SJSA1 (cell line): ENCODE measurements at regions not wholly inside any gene's neighbourhood (a gene's known extent, or its start where the extent isn't known, plus 50 kb on each side); places are given as distances from the start of the nearest gene placed in this dataset.

Experiments
- DNase-seq, 2 experiments: peaks; one replicate each; pipeline ENCODE4 v3.0.0-alpha.2; 2015 to 2020; ENCODE audit warnings: low spot score in 2 of 2, low read depth in 1 of 2
- H3K27ac ChIP-seq: fragments of 250-450 bp; sonication (Bioruptor Pico); 2 replicates; pipeline ENCODE4 v1.5.1; 2020; ENCODE audit warnings: mild to moderate bottlenecking, moderate library complexity
- H3K27me3 ChIP-seq: fragments of 250-450 bp; sonication (Bioruptor Pico); replicated peaks from 2 replicates; pipeline ENCODE4 v1.5.1; 2020; ENCODE audit warnings: mild to moderate bottlenecking, moderate library complexity
- H3K36me3 ChIP-seq: fragments of 250-450 bp; sonication (Bioruptor Pico); 2 replicates; pipeline ENCODE4 v1.5.1; 2020; ENCODE audit warnings: mild to moderate bottlenecking
- H3K4me1 ChIP-seq: fragments of 250-450 bp; sonication (Bioruptor Pico); replicated peaks from 2 replicates; pipeline ENCODE4 v1.6.1; 2021; ENCODE audit warnings: mild to moderate bottlenecking
- H3K4me3 ChIP-seq: fragments of 250-450 bp; sonication (Bioruptor Pico); 2 replicates; pipeline ENCODE4 v1.5.1; 2020; ENCODE audit warnings: mild to moderate bottlenecking
- H3K9me3 ChIP-seq: fragments of 250-450 bp; sonication (Bioruptor Pico); replicated peaks from 2 replicates; pipeline ENCODE4 v1.5.1; 2020; ENCODE audit warnings: mild to moderate bottlenecking

DNA sequence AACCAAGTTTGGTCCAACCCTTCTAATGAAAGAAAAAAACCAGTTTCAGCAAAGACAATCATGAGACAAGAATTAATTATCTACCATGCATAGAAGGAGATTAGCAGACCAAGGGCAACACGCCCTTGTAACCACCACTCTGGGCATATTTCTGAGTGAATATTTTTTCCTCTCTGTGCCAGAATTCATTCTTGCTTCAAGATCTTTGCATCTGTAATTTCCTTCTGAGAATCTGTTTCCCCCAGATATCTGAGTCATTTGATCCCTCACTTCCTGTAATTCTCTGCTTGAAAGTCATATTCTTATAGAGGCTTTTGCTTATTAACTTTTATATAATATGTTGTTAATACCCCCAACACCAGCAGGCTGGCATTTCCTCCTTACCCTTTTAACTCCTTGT lies 243.7 kb downstream of the SLC16A7 start:
- DNase-seq, result no peak
- no peak overlapping the region for H3K4me3 ChIP-seq
- no peaks in the 10 kb centered on the region for H3K9me3 ChIP-seq

DNA sequence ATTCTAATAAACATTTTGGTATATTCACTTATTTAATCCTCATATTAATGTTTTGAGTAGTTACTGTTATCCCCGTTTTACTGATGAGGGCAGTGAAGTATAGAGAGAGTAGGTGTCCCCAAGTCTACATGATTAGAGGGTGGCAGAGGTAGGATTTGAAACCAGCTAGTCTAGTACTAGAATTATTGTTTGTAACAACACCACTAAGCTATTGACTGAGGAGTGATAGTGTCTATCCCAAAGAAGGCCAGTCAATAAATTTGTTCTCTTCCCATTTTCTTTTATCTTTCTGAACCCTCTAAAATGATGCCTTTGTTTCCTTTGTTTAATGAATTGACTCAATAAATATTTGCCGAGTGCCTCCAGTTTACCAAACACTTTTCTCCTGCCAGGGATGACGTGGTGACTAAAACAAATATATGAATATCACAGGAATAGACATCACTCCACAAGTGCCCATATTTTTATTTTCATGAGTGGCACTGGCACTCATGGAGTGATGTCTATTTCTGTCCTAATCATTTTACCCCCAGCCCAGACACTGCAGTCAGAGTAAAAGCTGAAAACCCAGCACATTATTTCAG lies 247.5 kb downstream of the SLC16A7 start:
- Histone ChIP-seq H3K27ac (no peak overlapping the region), H3K9me3 (no peaks in the 10 kb centered on the region), H3K27me3 (no peaks in the 10 kb centered on the region), H3K36me3 (no peaks in the 10 kb centered on the region), H3K4me1 (no peaks in the 10 kb centered on the region), H3K4me3 (no peak overlapping the region)
- DNase-seq, result no peak

More for the DNA sequence above, 243.7 kb downstream of the SLC16A7 start:
- Histone ChIP-seq H3K27ac (no peak overlapping the region), H3K4me1 (no peaks in the 10 kb centered on the region), H3K36me3 (no peaks in the 10 kb centered on the region), H3K27me3 (no peaks in the 10 kb centered on the region)

DNA sequence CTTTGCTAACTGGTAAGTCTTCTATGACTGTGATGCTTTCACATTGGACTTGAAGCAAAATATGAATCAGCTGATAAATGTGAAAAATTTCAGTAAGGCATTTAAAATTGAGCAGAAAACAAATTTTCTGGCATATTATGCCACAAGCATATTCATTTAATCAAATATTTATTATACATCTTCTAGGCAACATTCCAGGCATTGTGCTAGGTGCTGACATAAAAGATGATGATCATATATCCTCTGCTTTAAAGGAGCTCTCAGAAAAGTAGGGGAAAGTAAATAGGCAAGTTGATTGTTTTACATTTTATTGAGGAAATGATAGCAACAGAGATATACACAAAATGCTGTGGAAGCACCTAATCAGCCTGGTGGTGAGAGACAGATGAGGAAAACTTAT lies 248.9 kb downstream of the SLC16A7 start:
- no peaks in the 10 kb centered on the region for H3K36me3 ChIP-seq
- H3K27ac ChIP-seq, result no peak overlapping the region
- no peaks in the 10 kb centered on the region for H3K9me3 ChIP-seq
- no peak overlapping the region for H3K4me3 ChIP-seq
- DNase-seq, result no peak
- H3K4me1 ChIP-seq, result no peaks in the 10 kb centered on the region
- H3K27me3 ChIP-seq, result no peaks in the 10 kb centered on the region

DNA sequence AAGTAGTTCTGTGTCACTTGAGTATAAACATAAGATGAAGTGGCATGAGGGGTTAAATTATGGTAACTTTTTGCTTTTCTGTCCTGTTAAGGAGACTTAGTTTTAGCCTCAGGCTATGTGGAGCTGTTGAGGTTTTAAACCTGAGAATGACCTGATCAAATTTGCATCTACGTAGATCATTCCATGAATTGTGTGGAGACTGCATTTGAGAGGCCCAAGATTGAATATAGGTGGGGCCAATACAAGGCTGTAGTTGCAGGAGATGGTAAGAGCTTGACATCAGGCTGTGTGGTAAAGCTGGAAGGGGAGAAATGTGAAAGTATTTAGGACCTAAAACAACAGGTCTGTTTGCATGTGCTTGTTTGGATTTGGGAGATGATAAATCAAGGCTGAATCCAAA lies 249.5 kb downstream of the SLC16A7 start:
- Histone ChIP-seq H3K27me3 (no peaks in the 10 kb centered on the region), H3K9me3 (no peaks in the 10 kb centered on the region), H3K27ac (no peak overlapping the region), H3K36me3 (no peaks in the 10 kb centered on the region), H3K4me1 (no peaks in the 10 kb centered on the region), H3K4me3 (no peak overlapping the region)
- no peak for DNase-seq

DNA sequence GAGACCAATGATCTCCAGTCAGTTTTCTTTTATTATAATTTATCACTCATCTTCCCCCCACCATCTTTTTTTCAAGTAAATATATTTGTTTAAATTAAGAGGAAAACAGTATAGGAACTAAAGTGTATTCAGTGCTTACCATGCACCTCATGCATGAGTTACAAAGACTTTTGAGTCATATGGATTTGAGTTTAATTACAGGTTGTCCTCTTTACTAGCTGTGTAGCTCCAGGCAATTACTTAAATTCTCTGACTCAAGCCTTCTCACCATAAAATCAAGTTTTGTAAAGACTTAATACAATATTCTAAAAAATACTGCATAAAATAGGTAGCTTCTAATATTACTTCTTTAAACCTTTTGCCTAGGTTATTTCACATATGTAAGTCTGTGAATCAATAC lies 251.3 kb downstream of the SLC16A7 start:
- no peaks in the 10 kb centered on the region for H3K4me1 ChIP-seq

DNA sequence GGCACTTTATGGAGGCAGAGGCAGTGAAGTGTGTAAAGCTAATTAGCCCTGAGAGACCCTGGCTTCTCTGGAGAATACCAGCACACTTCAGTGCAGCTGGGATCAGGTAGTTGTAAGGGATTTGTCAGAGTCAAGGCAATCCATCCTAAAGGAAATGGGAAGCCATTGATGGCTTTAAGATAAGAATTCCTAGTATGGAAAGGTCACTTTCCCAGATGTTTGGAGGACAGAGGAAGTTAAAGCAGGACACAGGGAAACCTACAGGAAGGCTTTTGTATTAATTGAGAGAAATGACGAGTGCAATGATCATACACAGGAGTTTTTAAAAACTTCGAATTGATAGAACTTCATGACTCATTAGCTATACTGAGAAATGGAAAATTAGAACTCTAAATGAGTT lies 254.4 kb downstream of the SLC16A7 start:
- H3K9me3 ChIP-seq, result no peaks in the 10 kb centered on the region
- no peak overlapping the region for H3K27ac ChIP-seq
- H3K27me3 ChIP-seq, result no peaks in the 10 kb centered on the region
- DNase-seq, result no peak
- H3K36me3 ChIP-seq, result no peaks in the 10 kb centered on the region
- no peak overlapping the region for H3K4me3 ChIP-seq
- no peaks in the 10 kb centered on the region for H3K4me1 ChIP-seq

More for the DNA sequence above, 251.3 kb downstream of the SLC16A7 start:
- Histone ChIP-seq H3K27me3 (no peaks in the 10 kb centered on the region), H3K27ac (no peak overlapping the region), H3K9me3 (no peaks in the 10 kb centered on the region), H3K36me3 (no peaks in the 10 kb centered on the region), H3K4me3 (no peak overlapping the region)
- no peak for DNase-seq

DNA sequence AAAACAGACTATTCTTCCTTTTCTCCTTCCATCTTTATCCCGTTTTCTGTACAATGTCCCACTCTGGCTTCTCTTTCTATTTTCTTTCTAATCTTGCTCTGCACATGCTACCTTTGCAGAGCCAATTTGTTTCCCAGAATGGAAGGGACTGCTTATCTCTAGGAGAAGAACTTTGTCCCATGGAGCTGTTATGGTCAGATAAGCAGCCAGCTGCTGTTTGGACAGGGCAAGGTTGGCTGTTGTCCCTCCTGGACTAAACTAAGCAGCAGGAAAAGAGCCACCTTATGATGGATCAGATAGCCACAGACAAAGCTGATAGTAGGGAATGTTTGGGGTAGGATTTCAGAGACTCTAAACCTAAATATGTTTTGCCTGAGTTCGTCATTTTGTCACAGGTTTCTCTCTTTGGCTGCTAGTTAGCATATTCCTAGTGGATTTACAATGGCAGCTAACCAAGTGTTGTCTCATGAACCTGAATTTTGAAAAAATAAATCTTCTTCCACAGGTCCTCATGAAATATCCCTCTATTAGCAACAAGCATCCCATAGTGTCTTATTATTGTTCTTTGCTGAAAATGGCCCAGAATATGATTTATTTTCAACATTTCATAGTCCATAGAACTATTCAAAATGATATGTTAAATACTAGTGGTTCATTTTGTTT lies 262.8 kb downstream of the SLC16A7 start:
- H3K27ac ChIP-seq, result no peak overlapping the region
- no peak overlapping the region for H3K4me3 ChIP-seq
- H3K9me3 ChIP-seq, result no peaks in the 10 kb centered on the region
- H3K27me3 ChIP-seq, result no peaks in the 10 kb centered on the region
- no peaks in the 10 kb centered on the region for H3K36me3 ChIP-seq
- H3K4me1 ChIP-seq, result no peaks in the 10 kb centered on the region
- DNase-seq, result no peak

DNA sequence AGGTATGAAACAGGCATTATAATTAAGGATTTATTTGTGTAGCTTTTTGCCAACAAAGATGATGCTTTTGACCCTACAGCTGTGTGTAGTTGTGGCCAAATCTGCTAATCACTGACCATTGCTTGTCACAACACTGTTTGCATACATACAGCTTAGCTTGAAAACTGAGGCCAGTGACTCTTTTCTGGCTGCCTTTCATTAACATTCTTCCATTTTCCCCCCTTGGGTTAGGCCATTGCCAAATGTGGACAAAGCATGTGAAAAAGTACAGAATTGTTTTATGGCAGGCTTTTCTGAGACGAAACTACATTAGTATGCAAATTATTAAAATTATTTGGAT lies 263.3 kb downstream of the SLC16A7 start:
- H3K4me3 ChIP-seq, result no peak overlapping the region
- H3K9me3 ChIP-seq, result no peaks in the 10 kb centered on the region
- no peaks in the 10 kb centered on the region for H3K4me1 ChIP-seq
- no peaks in the 10 kb centered on the region for H3K27me3 ChIP-seq
- DNase-seq, result no peak
- no peak overlapping the region for H3K27ac ChIP-seq
- no peaks in the 10 kb centered on the region for H3K36me3 ChIP-seq

DNA sequence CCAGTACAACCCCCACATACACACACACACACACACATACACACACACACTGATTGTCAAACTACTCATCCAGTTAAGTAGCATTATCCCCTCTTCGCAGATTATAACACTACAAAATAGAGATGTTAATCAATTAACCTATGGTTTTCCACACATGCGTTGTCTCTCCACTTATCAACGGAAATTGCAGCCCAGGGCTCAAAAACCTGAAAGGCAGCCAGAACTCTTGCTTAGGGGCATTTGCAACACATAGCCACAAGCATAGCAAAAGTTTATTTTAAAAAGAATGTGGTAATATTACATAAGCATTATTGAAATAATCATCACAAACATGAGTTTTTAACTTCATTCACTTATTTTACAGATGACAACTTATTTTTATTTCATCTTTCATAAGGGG lies 265.8 kb downstream of the SLC16A7 start:
- Histone ChIP-seq H3K36me3 (no peaks in the 10 kb centered on the region), H3K4me1 (no peaks in the 10 kb centered on the region), H3K4me3 (no peak overlapping the region), H3K27me3 (no peaks in the 10 kb centered on the region), H3K9me3 (no peaks in the 10 kb centered on the region), H3K27ac (no peak overlapping the region)
- DNase-seq, result no peak

DNA sequence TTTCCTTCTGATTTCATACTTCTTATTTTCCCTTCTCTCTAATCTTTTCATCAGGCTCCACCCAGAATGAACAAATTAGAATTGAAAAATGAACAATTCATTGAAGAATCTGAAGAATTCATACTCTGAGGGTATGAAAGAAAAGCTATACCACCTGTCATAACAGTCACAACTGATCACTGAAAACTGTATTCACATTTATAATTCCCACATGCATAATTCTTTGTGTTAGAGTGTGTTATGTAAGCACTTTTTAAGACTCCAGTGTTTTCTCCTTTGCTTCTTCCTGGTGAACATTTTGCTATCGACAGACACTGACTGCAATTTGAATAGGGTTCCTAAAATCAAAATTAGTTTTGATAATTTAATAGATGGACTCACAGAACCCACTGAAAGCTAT lies 271.2 kb downstream of the SLC16A7 start:
- Histone ChIP-seq H3K9me3 (no peaks in the 10 kb centered on the region), H3K36me3 (no peaks in the 10 kb centered on the region)
- DNase-seq, result no peak

DNA sequence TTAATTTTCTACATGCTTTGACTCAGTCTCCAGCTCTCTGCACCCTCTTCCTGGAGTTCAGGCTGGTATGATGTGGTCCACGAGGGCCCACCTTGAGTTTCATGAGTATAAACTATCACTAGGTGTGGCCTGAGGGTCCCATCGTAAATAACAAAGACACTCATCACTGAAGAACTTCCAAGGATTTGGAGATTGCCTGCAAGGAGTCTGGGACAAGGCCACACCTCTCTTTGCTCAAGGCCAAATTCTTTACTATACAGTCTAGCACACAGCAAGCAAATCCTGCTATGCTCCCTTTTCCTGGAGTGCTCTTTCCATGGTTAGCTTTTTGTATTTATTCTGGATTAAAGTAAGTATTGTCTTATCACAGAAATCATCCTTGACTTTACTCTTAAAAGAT lies 271.9 kb downstream of the SLC16A7 start:
- H3K27ac ChIP-seq, result no peak overlapping the region
- no peaks in the 10 kb centered on the region for H3K36me3 ChIP-seq
- DNase-seq, result no peak
- no peaks in the 10 kb centered on the region for H3K9me3 ChIP-seq
- H3K27me3 ChIP-seq, result no peaks in the 10 kb centered on the region
- H3K4me3 ChIP-seq, result no peak overlapping the region
- no peaks in the 10 kb centered on the region for H3K4me1 ChIP-seq

More for the DNA sequence above, 271.2 kb downstream of the SLC16A7 start:
- Histone ChIP-seq H3K27me3 (no peaks in the 10 kb centered on the region), H3K4me1 (no peaks in the 10 kb centered on the region), H3K27ac (no peak overlapping the region), H3K4me3 (no peak overlapping the region)

DNA sequence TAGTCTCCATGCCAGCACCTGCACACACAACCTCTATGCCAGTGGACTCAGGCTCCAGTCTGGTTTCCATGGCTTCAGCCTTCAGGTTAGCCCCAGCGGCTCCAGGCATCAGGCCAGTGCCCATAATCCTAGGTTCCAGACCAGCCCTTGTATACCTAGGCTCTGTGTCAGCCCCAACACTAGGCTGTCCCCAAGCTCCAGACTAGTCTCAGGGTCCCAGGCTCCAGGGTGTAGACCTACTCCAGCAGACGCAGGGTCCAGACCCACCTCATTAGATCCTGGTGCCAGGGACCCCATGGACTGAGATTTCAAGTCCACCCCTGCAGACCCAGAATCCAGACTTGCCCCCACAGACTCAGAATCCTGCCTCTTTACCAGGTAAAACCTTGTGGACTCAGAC lies 275.9 kb downstream of the SLC16A7 start:
- H3K27me3 ChIP-seq, result no peaks in the 10 kb centered on the region; the same call in 1 of the 2 replicates
- H3K36me3 ChIP-seq, result no peaks in the 10 kb centered on the region
- no peak overlapping the region for H3K27ac ChIP-seq
- no peak overlapping the region for H3K4me3 ChIP-seq
- no peaks in the 10 kb centered on the region for H3K9me3 ChIP-seq
- no peaks in the 10 kb centered on the region for H3K4me1 ChIP-seq
- no peak for DNase-seq

DNA sequence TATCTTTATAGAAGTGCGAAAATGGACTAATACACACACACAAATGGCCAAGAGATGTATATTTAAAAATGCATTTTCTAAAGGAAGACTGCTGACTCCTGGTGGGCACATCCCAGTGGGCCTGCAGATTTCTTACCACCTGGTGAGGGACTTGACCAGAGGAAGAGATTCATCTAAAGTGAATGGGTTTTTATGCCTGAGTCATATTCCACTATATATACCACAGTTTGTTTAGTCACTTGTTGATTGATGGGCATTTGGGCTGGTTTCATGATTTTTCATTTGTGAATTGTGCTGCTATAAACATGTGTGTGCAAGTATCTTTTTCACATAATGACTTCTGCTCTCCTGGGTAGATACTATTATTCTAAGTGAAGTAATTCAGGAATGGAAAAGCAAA lies 277.3 kb downstream of the SLC16A7 start:
- no peak overlapping the region for H3K4me3 ChIP-seq
- no peak overlapping the region for H3K27ac ChIP-seq
- DNase-seq, result no peak
- no peaks in the 10 kb centered on the region for H3K4me1 ChIP-seq
- no peaks in the 10 kb centered on the region; the same call in 1 of the 2 replicates for H3K27me3 ChIP-seq
- H3K9me3 ChIP-seq, result no peaks in the 10 kb centered on the region
- no peaks in the 10 kb centered on the region for H3K36me3 ChIP-seq

DNA sequence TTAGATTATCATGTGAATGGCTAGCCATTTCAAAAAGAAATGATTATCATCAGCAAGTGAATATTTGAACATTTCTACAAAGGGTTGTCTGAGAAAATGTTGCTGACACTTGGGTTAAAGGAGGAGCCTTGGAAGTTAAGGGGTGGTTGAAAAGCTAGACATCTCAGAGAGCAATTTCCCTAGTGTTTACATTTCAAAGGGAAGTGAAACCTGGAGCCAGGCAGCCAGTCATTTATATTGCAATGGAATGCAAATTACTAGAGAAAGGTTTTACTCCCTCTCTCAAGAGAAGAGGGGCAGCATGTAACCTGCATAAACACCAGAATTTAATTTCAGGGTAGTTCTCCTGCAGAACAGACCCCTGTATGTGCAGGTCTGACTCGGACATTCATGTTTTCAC lies 279.0 kb downstream of the SLC16A7 start:
- Histone ChIP-seq H3K9me3 (no peaks in the 10 kb centered on the region), H3K36me3 (no peaks in the 10 kb centered on the region), H3K4me1 (no peaks in the 10 kb centered on the region), H3K27ac (no peak overlapping the region), H3K27me3 (no peaks in the 10 kb centered on the region; the same call in 1 of the 2 replicates), H3K4me3 (no peak overlapping the region)
- DNase-seq, result no peak
